OCI-LY7 (cell line): ENCODE measurements at regions not wholly inside any gene's neighbourhood (a gene's known extent, or its start where the extent isn't known, plus 50 kb on each side); places are given as distances from the start of the nearest gene placed in this dataset.

Source experiments
- EZH2phosphoT487 ChIP-seq: fragments of 200-600 bp; sonication (generic); IDR thresholded peaks from 2 replicates; pipeline ENCODE4 v1.6.1; 2018; ENCODE audit warnings: low read depth, borderline replicate concordance, mild to moderate bottlenecking, mixed run types, antibody characterized with exemption, low read length, moderate library complexity, mixed read lengths
- TF ChIP-seq, protein P1 (sequence below): fragments of 200-600 bp; sonication (generic); conservative IDR thresholded peaks from 2 replicates; pipeline ENCODE4 v1.5.1; 2014; ENCODE audit warnings: mild to moderate bottlenecking, antibody characterized with exemption, low read length, moderate library complexity, mixed read lengths

- TF ChIP-seq, protein P1, sequence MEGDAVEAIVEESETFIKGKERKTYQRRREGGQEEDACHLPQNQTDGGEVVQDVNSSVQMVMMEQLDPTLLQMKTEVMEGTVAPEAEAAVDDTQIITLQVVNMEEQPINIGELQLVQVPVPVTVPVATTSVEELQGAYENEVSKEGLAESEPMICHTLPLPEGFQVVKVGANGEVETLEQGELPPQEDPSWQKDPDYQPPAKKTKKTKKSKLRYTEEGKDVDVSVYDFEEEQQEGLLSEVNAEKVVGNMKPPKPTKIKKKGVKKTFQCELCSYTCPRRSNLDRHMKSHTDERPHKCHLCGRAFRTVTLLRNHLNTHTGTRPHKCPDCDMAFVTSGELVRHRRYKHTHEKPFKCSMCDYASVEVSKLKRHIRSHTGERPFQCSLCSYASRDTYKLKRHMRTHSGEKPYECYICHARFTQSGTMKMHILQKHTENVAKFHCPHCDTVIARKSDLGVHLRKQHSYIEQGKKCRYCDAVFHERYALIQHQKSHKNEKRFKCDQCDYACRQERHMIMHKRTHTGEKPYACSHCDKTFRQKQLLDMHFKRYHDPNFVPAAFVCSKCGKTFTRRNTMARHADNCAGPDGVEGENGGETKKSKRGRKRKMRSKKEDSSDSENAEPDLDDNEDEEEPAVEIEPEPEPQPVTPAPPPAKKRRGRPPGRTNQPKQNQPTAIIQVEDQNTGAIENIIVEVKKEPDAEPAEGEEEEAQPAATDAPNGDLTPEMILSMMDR: no peak
- TF ChIP-seq EZH2phosphoT487: no peak
Measured at GRCh38 chr21:28358170-28358569, 634.5 kb downstream of the LTN1 start.
